NCI-H345 treated with DMSO at 0.1 percent for 48 hours (cell line): ENCODE measurements at regions not wholly inside any gene's neighbourhood (a gene's known extent, or its start where the extent isn't known, plus 50 kb on each side); places are given as distances from the start of the nearest gene placed in this dataset.
A peak's percentile ranks its signal among the peaks of the same experiment; 100 is the strongest.
"Not testable (repeated sequence)": the region's sequence is repeated elsewhere in the genome, so short reads cannot be mapped to it uniquely, and the experiment has no call there.

Source experiments
- DNase-seq: peaks from one replicate; lab custom pipeline; 2025; ENCODE audit not compliant: unreplicated experiment; lab: John Stamatoyannopoulos, UW

DNA sequence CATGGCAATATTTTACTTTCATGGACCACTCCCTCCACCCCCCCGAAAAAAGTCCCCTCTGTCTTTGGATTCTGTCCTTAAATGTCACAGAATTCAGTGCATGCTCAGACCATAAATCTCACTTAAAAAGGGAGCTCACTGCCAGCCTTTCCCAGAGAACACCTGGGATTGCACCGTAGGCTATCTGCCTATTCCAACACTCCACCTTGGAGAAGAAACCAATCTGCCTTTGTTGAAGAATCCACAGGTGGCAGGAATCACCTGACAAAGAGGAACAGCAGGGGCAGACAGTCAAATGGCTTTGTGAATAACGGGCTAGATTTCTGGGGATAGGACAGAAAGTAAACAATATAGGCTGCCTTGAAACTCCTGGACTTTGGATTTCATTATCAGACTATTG lies 306.7 kb upstream of the BRINP1 start:
- peak; percentile 94 for DNase-seq

DNA sequence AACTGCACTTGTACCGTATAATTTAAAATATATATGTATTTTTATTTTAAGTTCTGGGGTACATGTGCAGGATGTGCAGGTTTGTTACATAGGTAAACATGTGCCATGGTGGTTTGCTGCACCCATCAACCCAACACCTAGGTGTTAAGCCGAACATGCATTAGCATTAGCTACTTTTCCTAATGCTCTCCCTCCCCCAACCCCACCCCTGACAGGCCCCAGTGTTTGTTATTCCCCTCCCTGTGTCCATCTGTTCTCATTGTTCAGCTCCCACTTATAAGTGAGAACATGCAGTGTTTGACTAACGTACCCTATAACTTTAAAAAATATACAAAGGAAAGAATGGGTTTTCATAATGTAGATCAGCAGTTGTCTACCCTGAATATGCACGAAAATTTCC lies 303.5 kb upstream of the BRINP1 start:
- DNase-seq: not testable (repeated sequence)

DNA sequence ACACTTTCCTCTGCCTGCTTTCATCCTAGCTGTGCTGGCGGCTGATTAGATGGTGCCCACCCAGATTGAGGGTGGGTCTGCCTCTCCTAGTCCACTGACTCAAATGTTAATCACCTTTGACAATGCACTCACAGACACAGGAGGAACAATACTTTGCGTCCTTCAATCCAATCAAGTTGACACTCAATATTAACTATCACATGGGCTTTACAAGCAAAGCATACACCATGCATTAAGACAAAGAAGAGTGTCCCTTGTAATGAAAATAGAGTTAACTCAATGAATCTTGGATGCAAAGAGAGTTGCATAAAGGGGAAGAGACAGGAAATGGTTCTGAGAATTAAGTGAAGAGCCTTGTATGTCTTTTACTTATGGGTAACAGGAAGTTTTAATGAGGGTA lies 298.7 kb upstream of the BRINP1 start:
- no peak for DNase-seq

DNA sequence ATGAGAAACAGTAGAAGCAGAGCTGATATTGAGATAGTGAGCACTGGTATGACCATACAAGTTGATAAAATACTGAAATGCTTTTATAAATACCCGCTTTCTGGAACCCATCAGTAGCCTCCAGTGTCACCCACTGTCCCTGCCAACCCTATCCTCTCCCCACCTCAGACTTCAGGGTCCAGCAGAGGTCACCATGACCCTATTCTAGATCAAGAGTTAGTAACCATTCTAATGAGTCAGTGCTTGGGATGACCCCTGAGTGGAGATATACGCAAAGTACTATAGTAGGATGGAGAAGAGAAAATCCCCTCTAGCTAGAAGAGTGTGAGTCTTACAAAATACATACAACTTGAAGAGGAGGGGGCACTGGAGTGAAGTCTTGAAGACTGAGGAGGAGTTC lies 297.9 kb upstream of the BRINP1 start:
- no peak for DNase-seq

DNA sequence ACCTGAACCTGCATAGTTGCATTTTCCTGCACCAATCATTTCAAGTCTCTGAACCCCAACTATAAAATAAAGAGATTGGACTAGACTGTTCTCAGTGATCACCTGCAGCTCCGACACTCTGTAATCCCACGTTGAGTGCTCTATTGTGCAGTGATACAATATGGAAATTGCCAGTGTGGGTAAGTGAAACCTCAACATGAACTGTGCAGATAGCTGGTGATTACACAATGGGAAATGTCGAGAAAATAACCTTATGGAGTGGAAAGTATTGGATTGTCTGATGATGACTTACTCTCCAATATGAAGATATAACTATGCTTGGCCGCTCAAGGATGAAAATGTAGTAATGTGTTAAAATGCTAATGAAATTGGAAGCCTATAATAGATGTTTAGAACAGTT lies 293.1 kb upstream of the BRINP1 start:
- no peak for DNase-seq

DNA sequence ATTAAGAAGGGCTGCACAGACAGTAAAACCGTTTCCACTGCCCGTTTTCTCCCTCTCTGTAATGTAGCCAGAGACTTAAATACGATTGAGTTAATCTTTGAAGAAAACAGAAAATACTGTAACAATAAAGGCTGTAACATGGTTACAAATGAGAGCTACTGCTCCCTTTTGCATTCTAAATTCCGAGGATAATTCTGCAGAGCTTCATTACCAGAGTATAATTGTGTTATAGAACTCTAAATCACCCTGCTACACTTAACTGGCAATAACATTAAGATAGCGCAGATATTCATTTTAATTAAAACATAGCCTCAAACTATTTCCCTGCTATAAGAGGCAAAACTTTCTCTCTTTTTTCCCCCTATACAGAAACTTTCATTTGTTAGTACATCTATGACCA lies 283.7 kb upstream of the BRINP1 start:
- DNase-seq: no peak

DNA sequence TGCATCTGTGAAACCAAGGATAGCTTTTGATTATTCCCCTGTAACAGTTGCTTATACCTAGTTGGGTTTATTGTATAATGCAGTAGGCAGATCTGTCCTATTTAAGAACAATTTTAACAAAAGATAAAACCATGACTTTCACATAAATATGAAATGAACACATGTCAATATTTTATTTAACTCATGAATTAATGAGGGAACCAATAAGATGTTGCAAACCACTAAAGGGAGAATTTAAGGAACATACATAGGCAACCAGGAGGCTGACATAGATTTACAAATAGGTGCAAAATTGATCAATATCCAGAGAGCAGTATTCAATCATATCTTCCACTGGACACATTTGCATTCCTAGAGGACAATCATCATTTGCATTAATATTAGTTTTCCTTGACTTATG lies 280.0 kb upstream of the BRINP1 start:
- no peak for DNase-seq

DNA sequence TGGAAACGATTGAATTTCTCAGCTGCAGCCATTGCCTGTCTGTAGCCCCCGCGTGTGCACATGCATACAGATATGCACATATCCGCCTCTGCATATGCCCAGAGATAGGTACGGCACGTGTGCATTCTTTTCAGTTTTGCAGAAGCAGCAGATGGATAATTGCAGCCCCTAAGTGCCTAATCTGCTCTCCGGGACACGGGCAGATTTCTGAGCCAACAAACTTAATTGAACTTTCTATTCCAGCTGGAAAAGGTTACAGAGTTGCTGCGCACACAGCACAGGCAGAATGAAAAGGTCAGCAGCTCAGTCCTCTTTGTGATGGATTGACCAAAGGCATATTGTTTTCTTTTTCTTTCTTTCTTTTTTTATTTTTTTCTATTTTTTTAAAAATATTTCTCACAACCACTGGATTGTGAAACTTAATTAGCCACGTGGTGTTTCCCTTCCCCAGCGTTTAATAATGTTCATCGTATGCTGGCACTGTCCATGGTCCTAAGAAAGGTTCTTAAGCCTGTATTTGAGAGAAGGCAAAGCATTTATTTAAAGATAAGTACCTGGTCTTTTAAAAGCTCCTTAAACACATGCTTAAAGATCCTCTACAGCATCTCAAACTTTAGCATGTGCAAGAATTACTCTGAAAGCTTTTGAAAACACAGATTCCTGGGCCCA lies 270.2 kb upstream of the BRINP1 start:
- DNase-seq: no peak

DNA sequence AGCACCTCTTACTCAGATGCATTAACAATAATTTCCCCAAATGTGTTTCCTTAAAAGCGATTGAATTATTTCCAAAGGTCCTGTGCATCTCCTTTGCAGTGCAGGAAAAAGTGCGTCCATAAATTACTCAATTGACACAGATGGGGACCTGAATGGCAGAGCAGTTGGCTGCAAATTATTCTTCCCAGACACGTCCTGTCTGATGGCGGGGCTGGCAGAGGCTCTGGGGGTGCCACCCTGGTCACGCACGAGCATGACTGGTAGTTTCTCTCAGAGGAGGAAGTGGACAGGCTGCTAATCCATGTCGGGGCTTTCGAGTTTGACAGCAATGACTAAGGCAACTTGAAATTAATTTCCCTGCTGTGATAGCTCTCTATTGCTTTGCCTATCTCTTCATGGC lies 264.8 kb upstream of the BRINP1 start:
- DNase-seq: no peak

DNA sequence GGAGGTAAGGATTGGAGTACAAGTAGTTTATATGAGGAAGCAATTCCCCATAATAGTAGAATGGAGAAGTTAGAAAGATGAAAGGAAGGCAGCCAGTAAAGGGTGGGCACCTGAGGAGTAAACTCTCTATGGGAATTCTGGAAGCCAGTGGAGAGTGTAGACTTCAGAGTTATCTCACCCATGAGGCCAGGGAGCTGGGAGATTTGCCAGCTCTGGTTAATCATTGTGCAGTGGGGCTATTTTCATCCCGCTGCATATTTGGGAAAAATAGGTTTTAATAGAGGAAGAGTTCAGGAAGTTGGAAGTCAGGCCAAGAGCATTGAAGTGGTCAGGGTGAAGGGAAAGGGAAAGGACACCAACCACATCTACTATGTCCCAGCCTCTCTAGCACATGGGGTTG lies 242.3 kb upstream of the BRINP1 start:
- no peak for DNase-seq

DNA sequence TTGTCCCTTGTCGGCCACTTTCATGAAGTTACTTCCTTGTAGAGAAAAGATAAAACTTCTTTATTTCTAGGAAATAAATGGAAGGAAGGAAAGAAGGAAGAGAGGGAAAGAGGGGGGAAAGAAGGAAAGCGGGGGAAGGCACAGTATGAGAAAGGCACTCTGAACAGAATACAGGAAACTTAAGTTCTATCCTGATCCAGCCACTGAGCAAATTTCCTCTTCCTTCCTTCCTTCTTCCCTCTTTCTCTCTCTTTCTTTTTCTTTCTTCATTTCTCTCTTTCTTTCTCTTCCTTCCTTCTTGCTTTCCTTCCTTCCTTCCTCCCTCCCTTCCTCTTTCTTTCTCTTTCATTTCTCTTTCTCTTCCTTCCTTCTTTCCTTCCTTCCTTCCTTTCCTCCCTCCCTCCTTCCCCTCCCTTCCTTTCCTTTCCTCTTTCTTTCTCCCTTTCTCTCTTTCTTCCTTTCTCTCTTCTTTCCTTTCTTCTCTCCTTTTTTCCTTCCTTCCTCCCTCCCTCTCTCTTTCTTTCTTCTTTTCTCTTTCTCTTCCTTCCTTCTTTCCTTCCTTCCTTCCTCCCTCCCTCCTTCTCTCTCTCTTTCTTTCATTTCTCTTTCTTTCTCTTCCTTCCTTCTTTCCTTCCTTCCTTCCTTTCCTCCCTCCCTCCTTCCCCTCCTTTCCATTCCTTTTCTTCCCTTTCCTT lies 240.2 kb upstream of the BRINP1 start:
- DNase-seq: no peak

DNA sequence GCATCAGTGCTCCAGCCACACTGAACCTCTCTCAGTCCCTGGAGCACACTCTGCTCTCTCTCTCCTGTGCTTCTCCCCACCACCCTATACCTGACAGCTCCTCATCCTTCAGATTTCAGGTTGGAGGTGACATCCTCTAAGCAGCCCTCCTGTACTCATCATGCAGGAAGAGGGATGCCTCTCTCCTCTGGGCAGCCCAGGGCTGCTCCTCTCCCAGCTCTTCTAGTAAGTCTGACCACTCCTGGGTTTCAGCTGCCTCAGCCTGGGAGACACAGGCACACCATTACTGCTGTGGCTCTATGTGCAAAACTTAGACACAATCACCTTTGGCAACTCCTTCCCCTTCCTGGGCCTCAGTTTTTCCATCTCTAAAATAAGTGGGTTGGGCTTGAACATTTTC lies 232.4 kb upstream of the BRINP1 start:
- DNase-seq: no peak

DNA sequence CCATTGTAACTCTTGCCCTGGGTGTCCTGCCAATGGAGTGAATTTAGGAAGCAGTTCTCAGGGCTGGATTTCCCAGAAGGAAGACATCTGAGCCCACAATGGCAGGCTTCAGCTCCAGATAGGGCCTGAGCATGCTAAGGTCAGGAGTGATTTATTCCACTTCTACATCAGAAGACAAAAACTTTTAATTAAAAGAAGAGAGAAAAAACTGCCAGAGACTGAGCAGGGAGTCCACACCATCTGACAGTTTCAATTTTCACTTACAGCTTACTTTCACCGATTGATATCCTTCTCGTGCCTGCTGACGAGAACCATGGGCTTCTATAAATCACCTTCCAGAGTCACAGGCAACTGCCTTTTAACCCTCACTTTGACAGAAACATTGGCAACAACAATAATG lies 228.3 kb upstream of the BRINP1 start:
- DNase-seq: no peak

DNA sequence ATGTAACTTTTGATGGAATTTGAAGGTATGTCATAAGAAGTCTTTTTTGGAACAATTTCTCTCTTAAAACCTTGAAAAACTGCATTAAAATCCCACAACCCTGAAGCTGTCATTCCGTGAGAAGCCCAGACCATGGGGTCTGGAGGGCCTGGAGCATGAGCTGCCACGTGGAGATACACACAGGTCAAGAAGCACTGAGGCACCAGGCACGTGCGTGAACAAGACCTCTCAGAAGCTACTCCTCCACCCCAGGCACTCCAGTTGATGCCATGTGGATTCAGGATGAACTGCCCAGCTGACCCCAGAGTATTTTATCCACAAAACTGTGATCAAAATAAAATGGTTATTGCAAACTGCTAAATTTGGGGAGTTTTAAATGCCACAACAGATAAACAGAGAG lies 227.5 kb upstream of the BRINP1 start:
- DNase-seq: no peak

DNA sequence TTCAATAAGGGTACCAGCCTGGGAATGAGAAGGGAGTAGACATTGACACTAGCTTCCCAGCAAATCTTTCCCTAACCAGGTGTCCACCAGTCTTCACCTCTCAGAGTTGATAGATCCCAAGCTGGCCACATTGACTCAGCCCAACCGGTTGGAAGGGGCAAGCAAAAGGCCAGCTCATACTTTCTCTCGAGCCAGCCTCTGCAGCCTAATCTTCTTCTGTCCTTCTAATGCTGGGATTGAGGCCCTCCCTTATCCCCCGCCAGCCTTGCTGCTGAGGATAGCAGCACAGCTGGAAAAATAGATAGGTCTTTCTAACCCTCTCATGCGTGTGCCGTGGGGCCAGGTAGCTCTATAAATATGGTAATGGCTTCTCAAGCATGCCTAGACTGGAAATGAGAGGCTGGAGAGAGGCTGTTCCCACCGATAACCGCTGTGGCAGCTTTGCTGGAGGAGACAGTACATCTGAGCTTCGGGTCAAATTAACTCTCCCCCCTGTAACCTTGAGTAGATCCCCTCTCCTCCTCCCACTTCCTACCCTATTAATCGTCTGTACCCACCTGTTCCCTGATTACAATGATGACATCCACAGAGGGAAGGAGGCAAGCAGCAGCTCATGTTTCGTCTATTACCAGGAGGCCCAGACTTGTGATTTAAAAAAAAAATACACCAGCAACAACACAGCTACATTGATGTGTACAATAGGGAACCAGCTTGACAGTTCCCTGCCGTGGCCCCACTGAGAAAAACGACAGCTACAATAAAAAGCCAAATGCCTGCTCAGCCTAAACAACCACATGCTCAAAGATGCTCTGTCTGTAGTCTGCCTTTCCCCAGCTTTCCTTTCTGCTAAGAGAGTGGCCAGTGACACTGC lies 219.9 kb upstream of the BRINP1 start:
- peak; percentile 46 for DNase-seq

DNA sequence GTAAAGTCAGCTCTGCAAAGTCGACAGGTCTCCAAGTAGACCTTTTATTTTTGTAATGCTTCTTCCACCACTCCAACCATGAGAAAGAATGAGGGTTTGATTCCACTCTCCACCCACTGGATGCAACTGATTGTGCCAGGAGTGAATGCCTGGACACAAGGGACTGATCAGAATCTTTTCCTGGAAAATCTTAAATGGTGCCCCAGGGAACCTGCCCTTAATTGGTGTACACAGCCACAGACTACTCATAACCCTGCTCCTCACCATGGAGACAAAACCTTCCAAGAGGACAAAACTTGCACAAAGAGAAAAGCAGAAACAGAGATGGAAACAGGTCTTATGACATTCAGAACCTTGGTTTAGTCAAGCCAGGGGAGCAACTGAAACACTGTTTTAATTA lies 208.6 kb upstream of the BRINP1 start:
- no peak for DNase-seq

DNA sequence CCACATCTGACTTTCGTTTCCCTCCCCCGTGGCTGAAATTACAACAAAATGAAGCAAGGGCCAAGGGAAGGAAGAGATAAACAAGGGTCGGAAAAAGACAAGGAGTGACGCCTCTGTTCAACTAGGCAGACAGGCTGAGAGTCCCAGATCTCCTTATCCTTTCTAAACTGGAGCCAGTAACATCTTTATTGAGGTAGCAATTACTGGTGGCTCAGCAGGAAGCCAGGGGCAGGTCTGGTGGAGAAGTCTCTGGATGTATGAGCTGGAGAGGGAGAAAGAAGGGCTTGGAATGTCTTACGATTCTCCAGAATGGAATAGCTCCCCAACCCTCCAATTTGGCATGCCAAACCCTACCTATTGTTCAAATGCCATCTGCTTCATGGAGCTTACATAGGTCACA lies 190.8 kb upstream of the BRINP1 start:
- DNase-seq: no peak

DNA sequence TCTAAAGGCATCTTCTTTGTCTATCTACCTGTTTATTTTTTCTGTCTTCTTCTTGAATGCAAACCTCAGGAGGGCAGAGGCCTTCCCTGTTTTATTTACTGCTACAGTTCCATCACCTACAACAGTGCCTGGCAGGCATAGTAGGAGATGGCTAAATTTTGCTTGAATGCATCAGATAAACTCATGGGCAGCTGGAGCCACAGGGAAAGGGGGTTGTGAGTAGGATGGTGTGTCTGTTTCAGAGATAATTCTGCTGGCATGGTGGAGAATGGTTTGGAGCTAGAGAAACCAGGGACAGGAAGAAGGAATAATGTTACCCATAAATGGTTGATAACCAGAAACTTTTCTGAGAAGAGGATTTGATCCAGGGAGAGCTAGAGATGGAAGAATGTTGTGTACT lies 189.8 kb upstream of the BRINP1 start:
- DNase-seq: no peak

DNA sequence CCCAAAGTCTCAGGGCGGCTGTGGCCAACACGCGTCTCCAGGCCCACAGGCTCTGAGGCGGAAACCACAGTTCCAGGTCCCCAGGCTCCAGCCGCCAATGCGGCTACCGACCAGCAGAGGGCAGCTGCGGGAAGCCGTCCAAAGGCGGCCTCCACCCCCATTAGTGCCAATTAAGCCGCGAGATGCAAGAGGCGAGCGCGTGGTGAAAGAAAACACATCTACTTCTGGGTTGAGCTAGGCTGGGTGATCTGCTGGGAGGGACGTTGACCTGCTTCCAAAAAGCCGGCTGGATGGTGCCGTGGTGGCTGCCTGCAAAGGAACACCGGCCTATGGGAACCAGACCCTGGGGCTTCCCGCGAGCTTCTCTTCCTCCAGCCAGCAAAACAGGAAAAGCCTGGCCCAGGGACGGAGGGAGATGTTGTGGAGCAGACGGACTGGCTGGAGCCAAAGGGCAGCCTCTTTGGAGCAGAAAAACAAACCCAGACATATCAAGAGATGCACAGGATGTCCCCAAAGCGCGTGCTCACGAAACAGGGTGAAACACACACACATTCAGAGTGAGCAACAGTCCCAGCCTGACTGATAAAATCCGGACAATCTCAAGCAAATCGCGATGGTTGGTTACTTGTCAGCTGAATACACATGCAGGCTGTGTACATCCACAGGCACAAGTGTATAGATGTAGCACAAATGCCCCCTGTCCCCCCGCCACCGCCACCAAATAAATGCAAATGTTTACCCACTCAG lies 187.1 kb upstream of the BRINP1 start:
- DNase-seq: no peak

DNA sequence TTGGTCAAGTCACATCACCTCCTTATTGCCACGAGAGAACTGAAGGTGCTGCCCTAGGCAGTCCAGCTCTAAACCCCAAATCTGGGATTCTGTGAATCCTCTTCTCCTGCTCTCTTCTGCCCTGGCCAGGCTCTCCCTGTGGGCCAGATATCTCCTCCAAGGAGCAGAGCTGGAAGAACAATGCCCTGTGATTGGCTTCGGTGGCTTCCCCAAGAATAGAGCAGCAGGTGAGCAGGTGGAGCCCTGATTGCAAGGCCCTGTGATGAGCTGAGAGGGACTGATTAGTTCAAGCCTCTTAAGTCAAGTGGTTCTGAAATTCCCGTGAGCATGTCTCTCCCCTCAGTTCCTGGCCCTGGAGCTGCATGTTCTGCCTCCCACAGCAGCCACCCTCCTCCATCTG lies 175.3 kb upstream of the BRINP1 start:
- DNase-seq: no peak

DNA sequence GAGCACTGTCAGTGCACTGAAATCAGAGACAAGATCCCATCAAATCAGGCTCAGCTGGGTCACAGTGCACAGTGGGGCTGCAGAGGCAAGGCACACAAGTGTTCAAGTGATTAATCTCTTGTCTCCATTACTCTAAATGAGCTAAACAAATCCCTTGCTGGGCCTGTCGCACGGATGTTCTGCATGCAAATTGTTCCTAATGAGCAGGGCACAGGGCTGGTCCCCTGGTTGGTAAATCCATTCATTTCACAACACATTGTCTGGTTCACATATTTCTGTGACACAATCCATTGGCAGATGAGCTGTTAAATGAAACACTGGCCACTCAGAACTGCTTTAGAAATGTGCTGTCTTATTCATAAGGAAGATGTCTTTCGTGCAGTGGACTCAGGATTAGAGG lies 167.9 kb upstream of the BRINP1 start:
- no peak for DNase-seq
